ENCODE measurements at regions not wholly inside any gene's neighbourhood (a gene's known extent, or its start where the extent isn't known, plus 50 kb on each side); places are given as distances from the start of the nearest gene placed in this dataset.

DNA sequence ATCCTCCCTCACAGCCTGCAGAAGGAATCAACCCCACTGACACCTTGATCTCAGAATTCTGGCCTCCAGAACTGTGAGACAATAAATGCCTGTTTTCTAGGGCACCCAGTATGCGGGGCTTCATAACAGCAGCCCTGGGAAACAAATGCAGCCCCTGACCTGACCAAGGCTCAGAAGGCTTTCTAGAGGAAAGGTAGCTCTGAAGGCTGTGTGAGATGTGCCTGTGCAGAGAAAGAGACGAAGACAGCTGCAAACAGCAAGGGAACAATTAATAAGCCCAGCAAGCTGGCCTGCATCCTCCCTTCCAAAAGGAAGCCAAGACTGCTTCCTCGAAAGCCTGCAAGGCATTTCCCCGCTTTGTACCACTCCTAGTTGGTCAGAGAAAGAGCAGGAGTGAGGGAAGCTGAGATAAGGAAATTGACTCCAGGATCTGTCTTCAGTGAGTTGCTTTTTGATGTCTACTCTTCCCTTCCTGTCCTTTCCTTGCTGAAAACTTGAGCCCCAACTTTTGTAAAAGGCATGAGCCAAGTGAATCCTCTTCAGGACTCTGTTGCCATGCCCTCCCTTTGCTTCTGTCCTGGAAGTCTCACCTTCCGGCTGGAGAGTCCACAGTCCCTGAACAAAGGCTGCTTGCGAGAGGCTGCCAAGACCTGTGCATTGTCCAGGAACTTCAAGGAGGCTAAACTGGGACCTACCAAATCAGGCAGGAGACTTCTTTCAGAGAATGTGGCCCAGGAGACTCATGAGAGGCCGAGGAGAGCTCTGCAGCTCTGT, 71.2 kb upstream of the ARID5B start (continued):
- TF ChIP-seq CHD2 (IDR thresholded peaks at IDR 0.05; ENCODE audit: low read length, partially characterized antibody) (no peak), RAD21 (IDR thresholded peaks at IDR 0.05; ENCODE audit: low read length) (no peak), REST (IDR thresholded peaks at IDR 0.05; ENCODE audit: low read depth, low read length) (no peak), GABPA (IDR thresholded peaks at IDR 0.05; ENCODE audit: low read depth) (no peak)

DNA sequence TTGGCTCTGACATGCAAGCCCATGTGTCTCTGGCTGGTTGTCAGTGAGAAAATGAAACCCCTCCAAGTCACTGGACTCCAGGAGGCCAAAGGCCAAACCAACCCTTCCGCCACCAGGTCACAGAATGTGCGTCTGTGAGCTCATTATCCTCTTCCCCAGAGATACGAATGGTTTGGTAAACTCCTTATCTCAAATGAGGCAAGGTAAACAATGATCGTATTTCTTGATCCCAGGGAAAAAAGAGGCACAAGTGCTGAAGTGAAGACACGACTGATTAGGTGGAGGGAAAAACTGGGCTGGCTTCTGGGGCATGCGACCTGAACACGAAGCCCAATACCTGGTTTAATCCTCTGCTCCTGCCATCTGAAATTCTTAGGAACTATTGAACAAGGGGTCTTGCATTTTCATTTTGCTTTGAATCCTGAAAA, 70.6 kb upstream of the ARID5B start:
- Histone ChIP-seq H3K27ac (ENCODE audit: low read depth in 2 of 2, low read length in 1 of 2) (no peak overlapping the region), H3K36me3 (replicated peaks in 1 of 2; ENCODE audit: control insufficient read depth in 1 of 2, insufficient read depth in 2 of 2, low read length in 1 of 2) (no peaks in the 10 kb centered on the region), H3F3A (replicated peaks; ENCODE audit: insufficient read depth) (peaks cover 8% of the 10 kb centered on the region), H3K9ac (no peak overlapping the region), H2AFZ (ENCODE audit: low read depth) (no peak overlapping the region), H3K4me2 (no peak overlapping the region), H3K4me1 (ENCODE audit: control insufficient read depth in 1 of 2, insufficient read depth in 2 of 2, low read depth in 1 of 2, low read length in 1 of 2) (peaks cover 2 to 14% of the 10 kb centered on the region in 2 experiments), H4K20me1 (ENCODE audit: insufficient read depth) (no peaks in the 10 kb centered on the region), H3K9me2 (no peaks in the 10 kb centered on the region), H3K27me3 (ENCODE audit: insufficient read depth) (no peaks in the 10 kb centered on the region), H3K79me2 (ENCODE audit: insufficient read depth) (no peaks in the 10 kb centered on the region), H3K4me3 (ENCODE audit: low read depth in 2 of 2, low read length in 1 of 2) (no peak overlapping the region), H3K9me3 (no peaks in the 10 kb centered on the region)
- POLR2A ChIA-PET: no interaction called here
- TF ChIP-seq POLR2AphosphoS5 (IDR thresholded peaks at IDR 0.05; ENCODE audit: low read depth, low read length): no peak
- TF ChIP-seq EZH2phosphoT487 (IDR thresholded peaks at IDR 0.05; ENCODE audit: borderline replicate concordance, low read depth): no peak
- no peak for TF ChIP-seq SIN3A (IDR thresholded peaks at IDR 0.05; ENCODE audit: borderline replicate concordance, low read depth, low read length)
- DNase-seq: no peak
- WGBS (ENCODE audit: low lambda C conversion rate): 93% methylated on average over 7 of the region's 7 CpGs
- CTCF ChIA-PET: no interaction called here

DNA sequence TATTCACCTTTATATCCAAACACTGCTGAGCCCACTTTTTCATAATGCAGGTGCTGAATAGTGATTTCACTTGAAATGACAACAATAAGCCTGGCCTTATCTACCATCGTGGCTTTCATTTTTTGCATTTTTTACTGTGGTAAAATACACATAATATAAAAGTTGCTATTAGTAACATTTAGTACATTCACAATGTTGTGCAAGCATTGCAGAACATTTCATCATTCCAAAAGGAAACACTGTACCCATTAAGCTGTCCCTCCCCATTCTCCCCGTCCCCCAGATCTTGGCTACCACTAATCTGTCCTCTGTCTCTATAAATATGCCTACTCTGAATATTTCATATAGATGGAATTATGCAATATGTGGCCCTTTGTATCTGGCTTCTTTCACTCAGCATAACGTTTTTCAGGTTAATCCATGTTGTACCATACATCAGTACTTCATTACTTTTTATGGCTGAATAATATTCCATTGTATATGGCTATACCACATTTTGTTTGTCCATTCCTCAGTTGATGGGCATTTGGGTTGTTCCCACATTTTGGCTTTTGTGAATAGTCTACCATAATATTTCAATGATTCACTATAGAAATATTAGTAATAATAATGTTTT, 68.5 kb upstream of the ARID5B start:
- Histone ChIP-seq H2AFZ (ENCODE audit: low read depth) (no peak overlapping the region), H3K79me2 (ENCODE audit: insufficient read depth) (no peaks in the 10 kb centered on the region), H3K27ac (ENCODE audit: low read depth in 2 of 2, low read length in 1 of 2) (no peak overlapping the region), H3F3A (replicated peaks; ENCODE audit: insufficient read depth) (peaks cover 21% of the 10 kb centered on the region), H3K36me3 (replicated peaks in 1 of 2; ENCODE audit: control insufficient read depth in 1 of 2, insufficient read depth in 2 of 2, low read length in 1 of 2) (no peaks in the 10 kb centered on the region), H3K9me2 (no peaks in the 10 kb centered on the region), H3K4me3 (ENCODE audit: low read depth in 2 of 2, low read length in 1 of 2) (no peak overlapping the region), H3K9ac (no peak overlapping the region), H3K9me3 (no peaks in the 10 kb centered on the region), H3K4me1 (ENCODE audit: control insufficient read depth in 1 of 2, insufficient read depth in 2 of 2, low read depth in 1 of 2, low read length in 1 of 2) (peaks cover 18 to 26% of the 10 kb centered on the region in 2 experiments), H3K27me3 (ENCODE audit: insufficient read depth) (no peaks in the 10 kb centered on the region), H3K4me2 (no peak overlapping the region), H4K20me1 (ENCODE audit: insufficient read depth) (no peaks in the 10 kb centered on the region)
- WGBS (ENCODE audit: low lambda C conversion rate): 72% methylated on average over 3 of the region's 3 CpGs
- ChIA-PET POLR2A (no interaction called here), CTCF (no interaction called here)
- no peak for DNase-seq
- TF ChIP-seq CHD2 (IDR thresholded peaks at IDR 0.05; ENCODE audit: low read length, partially characterized antibody): no peak
- no peak for TF ChIP-seq FOSL2 (IDR thresholded peaks at IDR 0.05; ENCODE audit: borderline replicate concordance, low read depth)
- TF ChIP-seq EP300 (IDR thresholded peaks at IDR 0.05; ENCODE audit: borderline replicate concordance in 1 of 2, low read depth in 1 of 2, low read length in 1 of 2): no peak
- TF ChIP-seq RAD21 (IDR thresholded peaks at IDR 0.05; ENCODE audit: low read length): no peak
- TF ChIP-seq SIN3A (IDR thresholded peaks at IDR 0.05; ENCODE audit: borderline replicate concordance, low read depth, low read length): no peak
- TF ChIP-seq USF2 (IDR thresholded peaks at IDR 0.05; ENCODE audit: borderline replicate concordance, low read depth, low read length): no peak
- TF ChIP-seq TAF1 (IDR thresholded peaks at IDR 0.05; ENCODE audit: borderline replicate concordance, low read depth, low read length): no peak
- TF ChIP-seq JUND (IDR thresholded peaks at IDR 0.05): no peak
- TF ChIP-seq TCF12 (IDR thresholded peaks at IDR 0.05): no peak
- TF ChIP-seq, protein P1, sequence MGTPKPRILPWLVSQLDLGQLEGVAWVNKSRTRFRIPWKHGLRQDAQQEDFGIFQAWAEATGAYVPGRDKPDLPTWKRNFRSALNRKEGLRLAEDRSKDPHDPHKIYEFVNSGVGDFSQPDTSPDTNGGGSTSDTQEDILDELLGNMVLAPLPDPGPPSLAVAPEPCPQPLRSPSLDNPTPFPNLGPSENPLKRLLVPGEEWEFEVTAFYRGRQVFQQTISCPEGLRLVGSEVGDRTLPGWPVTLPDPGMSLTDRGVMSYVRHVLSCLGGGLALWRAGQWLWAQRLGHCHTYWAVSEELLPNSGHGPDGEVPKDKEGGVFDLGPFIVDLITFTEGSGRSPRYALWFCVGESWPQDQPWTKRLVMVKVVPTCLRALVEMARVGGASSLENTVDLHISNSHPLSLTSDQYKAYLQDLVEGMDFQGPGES (IDR thresholded peaks at IDR 0.05; ENCODE audit: low read depth, low read length): no peak
- TF ChIP-seq, protein P2, sequence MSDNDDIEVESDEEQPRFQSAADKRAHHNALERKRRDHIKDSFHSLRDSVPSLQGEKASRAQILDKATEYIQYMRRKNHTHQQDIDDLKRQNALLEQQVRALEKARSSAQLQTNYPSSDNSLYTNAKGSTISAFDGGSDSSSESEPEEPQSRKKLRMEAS (IDR thresholded peaks at IDR 0.05; ENCODE audit: low read depth): no peak
- no peak for TF ChIP-seq EZH2phosphoT487 (IDR thresholded peaks at IDR 0.05; ENCODE audit: borderline replicate concordance, low read depth)
- TF ChIP-seq ELF1 (IDR thresholded peaks at IDR 0.05): no peak
- no peak for TF ChIP-seq GABPA (IDR thresholded peaks at IDR 0.05; ENCODE audit: low read depth)
- no peak for TF ChIP-seq FOXM1 (IDR thresholded peaks at IDR 0.05; ENCODE audit: low read depth)
- no peak for TF ChIP-seq MEF2A (IDR thresholded peaks at IDR 0.05; ENCODE audit: borderline replicate concordance, low read depth)
- TF ChIP-seq YY1 (IDR thresholded peaks at IDR 0.05; ENCODE audit: low read depth): no peak
